ENCODE measurements at regions not wholly inside any gene's neighbourhood (a gene's known extent, or its start where the extent isn't known, plus 50 kb on each side); places are given as distances from the start of the nearest gene placed in this dataset.

GRCh38 chr2:220510668-220511067, 883.2 kb downstream of the SLC4A3 start:
- Histone ChIP-seq H3K27me3 (ENCODE audit: control insufficient read depth in 3 of 3, insufficient read depth in 3 of 3, low read depth in 1 of 3, low read length in 3 of 3) (no peaks in the 10 kb centered on the region), H3K27ac (replicated peaks; ENCODE audit: low read length) (no peak overlapping the region), H3K9me3 (replicated peaks in 1 of 2; ENCODE audit: control insufficient read depth in 2 of 2, insufficient read depth in 1 of 2, low read depth in 1 of 2, low read length in 2 of 2) (no peaks in the 10 kb centered on the region), H2AFZ (ENCODE audit: low read length) (no peak overlapping the region), H3K36me3 (replicated peaks in 1 of 2; ENCODE audit: control insufficient read depth in 2 of 2, insufficient read depth in 2 of 2, low read length in 2 of 2) (no peaks in the 10 kb centered on the region), H2BK12ac (ENCODE audit: low read length) (no peak overlapping the region), H4K8ac (ENCODE audit: low read depth, low read length) (no peak overlapping the region), H2BK15ac (ENCODE audit: low read length) (no peak overlapping the region), H3K23ac (ENCODE audit: low read depth, low read length, poor library complexity) (no peak overlapping the region), H3K79me1 (ENCODE audit: low read depth, low read length) (no peaks in the 10 kb centered on the region), H3K4me2 (ENCODE audit: insufficient read depth, low read length, poor library complexity, severe bottlenecking) (no peak overlapping the region), H3K4me3 (ENCODE audit: low read length in 2 of 2) (no peak overlapping the region), H3K4me1 (ENCODE audit: control insufficient read depth in 2 of 2, insufficient read depth in 1 of 2, low read depth in 1 of 2, low read length in 2 of 2) (peaks cover 0 to 2% of the 10 kb centered on the region in 2 donors), H3K4ac (ENCODE audit: low read length) (no peak overlapping the region), H2BK5ac (ENCODE audit: low read length) (no peak overlapping the region), H2BK120ac (ENCODE audit: low read depth, low read length) (no peak overlapping the region), H4K91ac (ENCODE audit: low read depth, low read length, poor library complexity) (no peak overlapping the region), H2AK5ac (ENCODE audit: low read depth, low read length) (no peak overlapping the region), H3K18ac (ENCODE audit: low read length) (no peak overlapping the region), H3K14ac (ENCODE audit: low read length) (no peak overlapping the region), H3K9ac (ENCODE audit: low read depth, low read length, poor library complexity) (no peak overlapping the region)
- WGBS, 2 donors (ENCODE audit: extremely low coverage in 2 of 2, insufficient read length in 2 of 2, insufficient replicate concordance in 1 of 2): no CpG with 5 or more reads among the region's 3 CpGs
- DNase-seq (ENCODE audit: low spot score): no peak

- Histone ChIP-seq H3K4ac (ENCODE audit: low read length) (no peak overlapping the region), H3K36me3 (replicated peaks in 1 of 2; ENCODE audit: control insufficient read depth in 2 of 2, insufficient read depth in 2 of 2, low read length in 2 of 2) (no peaks in the 10 kb centered on the region), H3K9ac (ENCODE audit: low read depth, low read length, poor library complexity) (no peak overlapping the region), H3K18ac (ENCODE audit: low read length) (no peak overlapping the region), H2BK120ac (ENCODE audit: low read depth, low read length) (no peak overlapping the region), H3K27me3 (ENCODE audit: control insufficient read depth in 3 of 3, insufficient read depth in 3 of 3, low read depth in 1 of 3, low read length in 3 of 3) (no peaks in the 10 kb centered on the region), H3K14ac (ENCODE audit: low read length) (no peak overlapping the region), H4K8ac (ENCODE audit: low read depth, low read length) (no peak overlapping the region), H2AK5ac (ENCODE audit: low read depth, low read length) (no peak overlapping the region), H3K27ac (replicated peaks; ENCODE audit: low read length) (no peak overlapping the region), H4K91ac (ENCODE audit: low read depth, low read length, poor library complexity) (no peak overlapping the region), H3K4me2 (ENCODE audit: insufficient read depth, low read length, poor library complexity, severe bottlenecking) (no peak overlapping the region), H2BK15ac (ENCODE audit: low read length) (no peak overlapping the region), H3K9me3 (replicated peaks in 1 of 2; ENCODE audit: control insufficient read depth in 2 of 2, insufficient read depth in 1 of 2, low read depth in 1 of 2, low read length in 2 of 2) (no peaks in the 10 kb centered on the region), H2BK12ac (ENCODE audit: low read length) (no peak overlapping the region), H3K4me1 (ENCODE audit: control insufficient read depth in 2 of 2, insufficient read depth in 1 of 2, low read depth in 1 of 2, low read length in 2 of 2) (no peaks in the 10 kb centered on the region), H3K79me1 (ENCODE audit: low read depth, low read length) (no peaks in the 10 kb centered on the region), H3K23ac (ENCODE audit: low read depth, low read length, poor library complexity) (no peak overlapping the region), H2AFZ (ENCODE audit: low read length) (no peak overlapping the region), H3K4me3 (ENCODE audit: low read length in 2 of 2) (no peak overlapping the region), H2BK5ac (ENCODE audit: low read length) (no peak overlapping the region)
- DNase-seq (ENCODE audit: low spot score): no peak
- WGBS, 2 donors (ENCODE audit: extremely low coverage in 2 of 2, insufficient read length in 2 of 2, insufficient replicate concordance in 1 of 2): no CpG with 5 or more reads among the region's 2 CpGs
Observed at GRCh38 chr2:220512419-220512818, 885.0 kb downstream of the SLC4A3 start.

GRCh38 chr2:220513573-220514288, 886.3 kb downstream of the SLC4A3 start:
- Histone ChIP-seq H3K27ac (replicated peaks; ENCODE audit: low read length) (no peak overlapping the region), H2BK15ac (ENCODE audit: low read length) (no peak overlapping the region), H2AK5ac (ENCODE audit: low read depth, low read length) (no peak overlapping the region), H3K9ac (ENCODE audit: low read depth, low read length, poor library complexity) (no peak overlapping the region), H2BK5ac (ENCODE audit: low read length) (no peak overlapping the region), H4K8ac (ENCODE audit: low read depth, low read length) (no peak overlapping the region), H3K4me2 (ENCODE audit: insufficient read depth, low read length, poor library complexity, severe bottlenecking) (no peak overlapping the region), H3K27me3 (ENCODE audit: control insufficient read depth in 3 of 3, insufficient read depth in 3 of 3, low read depth in 1 of 3, low read length in 3 of 3) (no peaks in the 10 kb centered on the region), H4K91ac (ENCODE audit: low read depth, low read length, poor library complexity) (no peak overlapping the region), H3K4me1 (ENCODE audit: control insufficient read depth in 2 of 2, insufficient read depth in 1 of 2, low read depth in 1 of 2, low read length in 2 of 2) (no peaks in the 10 kb centered on the region), H2BK12ac (ENCODE audit: low read length) (no peak overlapping the region), H2AFZ (ENCODE audit: low read length) (no peak overlapping the region), H3K9me3 (replicated peaks in 1 of 2; ENCODE audit: control insufficient read depth in 2 of 2, insufficient read depth in 1 of 2, low read depth in 1 of 2, low read length in 2 of 2) (no peaks in the 10 kb centered on the region), H3K23ac (ENCODE audit: low read depth, low read length, poor library complexity) (no peak overlapping the region), H3K18ac (ENCODE audit: low read length) (no peak overlapping the region), H2BK120ac (ENCODE audit: low read depth, low read length) (no peak overlapping the region), H3K14ac (ENCODE audit: low read length) (no peak overlapping the region), H3K79me1 (ENCODE audit: low read depth, low read length) (no peaks in the 10 kb centered on the region), H3K4ac (ENCODE audit: low read length) (no peak overlapping the region), H3K4me3 (ENCODE audit: low read length in 2 of 2) (no peak overlapping the region), H3K36me3 (replicated peaks in 1 of 2; ENCODE audit: control insufficient read depth in 2 of 2, insufficient read depth in 2 of 2, low read length in 2 of 2) (no peaks in the 10 kb centered on the region)
- WGBS, 2 donors (ENCODE audit: extremely low coverage in 2 of 2, insufficient read length in 2 of 2, insufficient replicate concordance in 1 of 2): no CpG with 5 or more reads among the region's 2 CpGs
- no peak for DNase-seq (ENCODE audit: low spot score)

GRCh38 chr2:220521551-220521950, 894.1 kb downstream of the SLC4A3 start:
- Histone ChIP-seq H3K23ac (ENCODE audit: low read depth, low read length, poor library complexity) (no peak overlapping the region), H3K18ac (ENCODE audit: low read length) (no peak overlapping the region), H3K14ac (ENCODE audit: low read length) (no peak overlapping the region), H2BK5ac (ENCODE audit: low read length) (no peak overlapping the region), H2BK120ac (ENCODE audit: low read depth, low read length) (no peak overlapping the region), H3K4me2 (ENCODE audit: insufficient read depth, low read length, poor library complexity, severe bottlenecking) (no peak overlapping the region), H4K91ac (ENCODE audit: low read depth, low read length, poor library complexity) (no peak overlapping the region), H3K27me3 (ENCODE audit: control insufficient read depth in 3 of 3, insufficient read depth in 3 of 3, low read depth in 1 of 3, low read length in 3 of 3) (no peaks in the 10 kb centered on the region), H2AFZ (ENCODE audit: low read length) (peak overlapping the region; percentile 29), H3K4me1 (ENCODE audit: control insufficient read depth in 2 of 2, insufficient read depth in 1 of 2, low read depth in 1 of 2, low read length in 2 of 2) (peaks cover 0 to 4% of the 10 kb centered on the region in 2 donors), H4K8ac (ENCODE audit: low read depth, low read length) (no peak overlapping the region), H3K9ac (ENCODE audit: low read depth, low read length, poor library complexity) (no peak overlapping the region), H3K27ac (replicated peaks; ENCODE audit: low read length) (no peak overlapping the region), H3K79me1 (ENCODE audit: low read depth, low read length) (no peaks in the 10 kb centered on the region), H3K4me3 (ENCODE audit: low read length in 2 of 2) (no peak overlapping the region), H2AK5ac (ENCODE audit: low read depth, low read length) (no peak overlapping the region), H3K9me3 (replicated peaks in 1 of 2; ENCODE audit: control insufficient read depth in 2 of 2, insufficient read depth in 1 of 2, low read depth in 1 of 2, low read length in 2 of 2) (no peaks in the 10 kb centered on the region), H2BK12ac (ENCODE audit: low read length) (no peak overlapping the region), H2BK15ac (ENCODE audit: low read length) (no peak overlapping the region), H3K4ac (ENCODE audit: low read length) (no peak overlapping the region), H3K36me3 (replicated peaks in 1 of 2; ENCODE audit: control insufficient read depth in 2 of 2, insufficient read depth in 2 of 2, low read length in 2 of 2) (no peaks in the 10 kb centered on the region)
- no CpG with 5 or more reads among the region's 5 CpGs for WGBS, 2 donors (ENCODE audit: extremely low coverage in 2 of 2, insufficient read length in 2 of 2, insufficient replicate concordance in 1 of 2)
- DNase-seq (ENCODE audit: low spot score): no peak

All from neuronal stem cell (in vitro differentiated cells).